ENCODE measurements at regions not wholly inside any gene's neighbourhood (a gene's known extent, or its start where the extent isn't known, plus 50 kb on each side); places are given as distances from the start of the nearest gene placed in this dataset.

- no peak for TF ChIP-seq POLR2A (IDR thresholded peaks at IDR 0.05)
- TF ChIP-seq CTCF (IDR thresholded peaks at IDR 0.05): no peak
- DNase-seq: no peak
- Histone ChIP-seq H3K27me3 (no peaks in the 10 kb centered on the region), H3K4me1 (no peaks in the 10 kb centered on the region), H3K4me3 (replicated peaks in 1 of 3) (no peak overlapping the region), H3K36me3 (no peaks in the 10 kb centered on the region), H3K9me3 (no peaks in the 10 kb centered on the region), H3K27ac (no peak overlapping the region)
- intact Hi-C loops (cut with DNase I): no loop called here
- WGBS, 2 donors: 65 to 67% methylated on average over 4 of the region's 4 CpGs
Measured at GRCh38 chr15:77712438-77712837, 79.7 kb upstream of the LINGO1 start.

- no peaks in the 10 kb centered on the region for H3K27me3 ChIP-seq
- no peaks in the 10 kb centered on the region for H3K4me1 ChIP-seq
- H3K36me3 ChIP-seq: no peaks in the 10 kb centered on the region
- TF ChIP-seq CTCF (IDR thresholded peaks at IDR 0.05) (no peak), POLR2A (IDR thresholded peaks at IDR 0.05) (no peak)
- 77 to 83% methylated on average over 13 of the region's 13 CpGs for WGBS, 2 donors
- no peak overlapping the region for H3K27ac ChIP-seq
- no peak overlapping the region for H3K4me3 ChIP-seq (replicated peaks in 1 of 3)
- no peak for DNase-seq
- no peaks in the 10 kb centered on the region for H3K9me3 ChIP-seq
- intact Hi-C loops (cut with DNase I): no loop called here
Measured at GRCh38 chr15:77710637-77711036, 77.9 kb upstream of the LINGO1 start.

GRCh38 chr15:77710206-77710605, 77.5 kb upstream of the LINGO1 start:
- no peaks in the 10 kb centered on the region for H3K27me3 ChIP-seq
- no peaks in the 10 kb centered on the region for H3K9me3 ChIP-seq
- H3K4me1 ChIP-seq: no peaks in the 10 kb centered on the region
- TF ChIP-seq POLR2A (IDR thresholded peaks at IDR 0.05): no peak
- TF ChIP-seq CTCF (IDR thresholded peaks at IDR 0.05): no peak
- H3K36me3 ChIP-seq: no peaks in the 10 kb centered on the region
- 74 to 81% methylated on average over 10 of the region's 10 CpGs for WGBS, 2 donors
- DNase-seq: no peak
- intact Hi-C loops (cut with DNase I): no loop called here
- H3K4me3 ChIP-seq (replicated peaks in 1 of 3): no peak overlapping the region
- H3K27ac ChIP-seq: no peak overlapping the region

- Histone ChIP-seq H3K36me3 (no peaks in the 10 kb centered on the region), H3K27ac (no peak overlapping the region), H3K27me3 (no peaks in the 10 kb centered on the region), H3K4me3 (replicated peaks in 1 of 3) (no peak overlapping the region), H3K4me1 (no peaks in the 10 kb centered on the region), H3K9me3 (no peaks in the 10 kb centered on the region)
- TF ChIP-seq CTCF (IDR thresholded peaks at IDR 0.05) (no peak), POLR2A (IDR thresholded peaks at IDR 0.05) (no peak)
- no peak for DNase-seq
- 76 to 83% methylated on average over 8 to 10 of the region's 10 CpGs for WGBS, 2 donors
- intact Hi-C loops (cut with DNase I): no loop called here
Measured at GRCh38 chr15:77709135-77709886, 76.6 kb upstream of the LINGO1 start.

- Histone ChIP-seq H3K36me3 (no peaks in the 10 kb centered on the region), H3K9me3 (no peaks in the 10 kb centered on the region), H3K27ac (no peak overlapping the region), H3K4me3 (replicated peaks in 1 of 3) (no peak overlapping the region), H3K4me1 (no peaks in the 10 kb centered on the region), H3K27me3 (no peaks in the 10 kb centered on the region)
- no peak for DNase-seq
- TF ChIP-seq POLR2A (IDR thresholded peaks at IDR 0.05) (no peak), CTCF (IDR thresholded peaks at IDR 0.05) (no peak)
- 71 to 83% methylated on average over 4 to 5 of the region's 5 CpGs for WGBS, 2 donors
- intact Hi-C loops (cut with DNase I): no loop called here
Measured at GRCh38 chr15:77706482-77707244, 74.0 kb upstream of the LINGO1 start.

Measured in thyroid gland (tissue), 4 donors.